Naive thymus-derived CD4-positive, alpha-beta T cell (primary cell): ENCODE measurements at regions not wholly inside any gene's neighbourhood (a gene's known extent, or its start where the extent isn't known, plus 50 kb on each side); places are given as distances from the start of the nearest gene placed in this dataset.

Source experiments
- ATAC-seq: fragments of 150-1000 bp; cut with Tn5 transposase; 2 replicates; pipeline ENCODE4 v1.10.0; 2021; ENCODE audit warnings: mild to moderate bottlenecking, moderate library complexity
- CTCF ChIA-PET: fragments of 350-600 bp; sonication (Branson Sonifier 250); formaldehyde crosslinking; loops from one replicate; lab custom pipeline; 2021; ENCODE audit warnings: antibody characterized with exemption; lab: Charles Lee
- POLR2A ChIA-PET: fragments of 350-600 bp; sonication (Branson Sonifier 250); formaldehyde crosslinking; loops from one replicate; lab custom pipeline; 2021; ENCODE audit warnings: antibody characterized with exemption, inconsistent platforms; lab: Charles Lee
- DNase-seq, 9 donors: peaks; one replicate each; pipeline versions ENCODE4 v3.0.0 to v3.0.0-alpha.2; 2020 to 2022; ENCODE audit warnings: mixed read lengths in 1 of 9
- H3K27ac ChIP-seq: one replicate; pipeline ENCODE4 v1.7.0; 2013; ENCODE audit warnings: mild to moderate bottlenecking, low read depth, low read length, moderate library complexity
- H3K27me3 ChIP-seq, 2 donors: one replicate each; pipeline ENCODE4 v1.7.0; 2013; ENCODE audit warnings: low read length in 2 of 2, mild to moderate bottlenecking in 2 of 2, moderate library complexity in 2 of 2; ENCODE audit not compliant: control insufficient read depth in 2 of 2, insufficient read depth in 2 of 2
- H3K36me3 ChIP-seq, 3 experiments: 1 replicate in 2 of 3; 2 replicates in 1 of 3; pipeline ENCODE4 v1.7.0; 2013; ENCODE audit warnings: low read length in 3 of 3, mild to moderate bottlenecking in 3 of 3, moderate library complexity in 1 of 3; ENCODE audit not compliant: insufficient read depth in 3 of 3, control insufficient read depth in 2 of 3
- H3K4me1 ChIP-seq, 2 donors: one replicate each; pipeline ENCODE4 v1.7.0; 2013; ENCODE audit warnings: low read length in 2 of 2, mild to moderate bottlenecking in 2 of 2, moderate library complexity in 1 of 2; ENCODE audit not compliant: control insufficient read depth in 2 of 2, insufficient read depth in 2 of 2
- H3K4me3 ChIP-seq: 2 replicates; pipeline ENCODE4 v1.7.0; 2013; ENCODE audit warnings: mild to moderate bottlenecking, low read length
- H3K9me3 ChIP-seq, 3 experiments: 1 replicate in 2 of 3; 2 replicates in 1 of 3; pipeline ENCODE4 v1.7.0; 2013; ENCODE audit warnings: low read length in 3 of 3; ENCODE audit not compliant: control insufficient read depth in 2 of 3
- H3K27ac Mint-ChIP-seq, 9 donors: one replicate each; pipeline ENCODE4 v1.8.0; 2020 to 2022; ENCODE audit warnings: mixed read lengths in 9 of 9, mild to moderate bottlenecking in 8 of 9, moderate library complexity in 5 of 9, inconsistent platforms in 2 of 9
- H3K27me3 Mint-ChIP-seq, 5 donors: one replicate each; pipeline ENCODE4 v1.8.0; 2021 to 2022; ENCODE audit warnings: mixed read lengths in 5 of 5, mild to moderate bottlenecking in 1 of 5
- H3K36me3 Mint-ChIP-seq, 5 donors: one replicate each; pipeline ENCODE4 v1.8.0; 2020 to 2022; ENCODE audit warnings: mixed read lengths in 5 of 5, mild to moderate bottlenecking in 3 of 5, inconsistent platforms in 1 of 5
- H3K4me1 Mint-ChIP-seq, 7 donors: one replicate each; pipeline ENCODE4 v1.8.0; 2020 to 2022; ENCODE audit warnings: mixed read lengths in 7 of 7, mild to moderate bottlenecking in 3 of 7, inconsistent platforms in 1 of 7
- H3K4me3 Mint-ChIP-seq, 10 donors: one replicate each; pipeline ENCODE4 v1.8.0; 2020 to 2022; ENCODE audit warnings: mild to moderate bottlenecking in 10 of 10, mixed read lengths in 10 of 10, moderate library complexity in 6 of 10, inconsistent platforms in 2 of 10
- H3K9me3 Mint-ChIP-seq, 11 donors: one replicate each; pipeline ENCODE4 v1.8.0; 2020 to 2022; ENCODE audit warnings: mixed read lengths in 11 of 11, mild to moderate bottlenecking in 4 of 11, inconsistent platforms in 1 of 11, moderate library complexity in 1 of 11
- intact Hi-C, 2 donors: fragments of 100-400 bp; cut with micrococcal nuclease; formaldehyde crosslinking; loops; one replicate each; pipeline ENCODE4 v1.15.1; 2023

DNA sequence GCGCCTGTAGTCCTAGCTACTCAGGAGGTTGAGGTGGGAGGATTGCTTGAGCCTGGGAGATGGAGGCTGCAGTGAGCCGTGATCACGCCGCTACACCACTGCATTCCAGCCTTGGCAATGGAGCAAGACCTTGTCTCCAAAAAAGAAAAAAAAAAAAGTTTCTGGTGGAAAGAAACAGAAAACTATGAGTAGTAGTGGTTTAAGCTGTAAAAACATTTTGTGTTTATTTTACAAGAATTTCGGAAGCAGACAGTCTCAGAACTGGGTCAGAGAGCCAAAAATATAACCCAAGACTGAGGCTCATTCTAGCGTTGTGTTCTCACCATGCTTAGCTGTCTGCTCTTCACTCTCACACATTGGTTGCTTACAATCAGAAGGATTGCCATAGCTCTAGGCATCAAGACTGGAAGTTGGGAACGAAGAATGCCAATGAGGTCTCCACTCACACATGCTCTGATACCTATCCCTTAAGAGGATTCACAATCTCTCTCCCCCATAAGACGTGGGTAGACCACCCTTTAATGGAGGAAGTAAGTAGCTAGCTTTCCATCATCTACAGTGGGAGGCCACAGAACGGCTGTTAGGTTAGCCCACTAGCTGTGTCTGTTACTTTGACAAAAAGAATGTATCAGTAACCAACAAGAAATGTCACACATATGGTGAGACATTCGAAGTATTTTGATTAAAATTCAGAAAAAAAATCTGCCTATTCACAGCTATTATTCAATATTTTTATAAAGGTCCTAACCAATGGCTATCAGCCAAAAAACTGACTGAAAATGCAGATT lies 117.6 kb upstream of the RASSF8 start:
- POLR2A ChIA-PET, result no interaction called here
- H3K4me3 Mint-ChIP-seq, result no peak overlapping the region

DNA sequence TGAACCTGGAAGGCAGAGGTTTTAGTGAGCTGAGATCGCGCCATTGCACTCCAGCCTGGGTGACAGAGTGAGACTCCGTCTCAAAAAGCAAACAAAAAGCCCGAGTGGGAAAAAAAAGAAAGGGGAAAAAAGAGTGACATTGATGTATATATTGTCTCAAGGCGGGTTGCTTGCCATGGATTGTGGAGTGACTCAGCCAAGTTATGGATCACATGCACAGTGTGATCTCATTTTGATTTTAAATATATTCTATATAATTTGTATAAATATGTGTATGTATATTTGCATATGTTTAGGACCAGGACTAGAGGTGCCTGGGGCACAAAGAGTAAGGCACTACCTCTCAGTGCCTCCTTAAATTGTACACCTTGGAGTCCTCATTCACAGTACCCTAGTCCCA lies 116.2 kb upstream of the RASSF8 start:
- Histone ChIP-seq H3K36me3 (no peaks in the 10 kb centered on the region), H3K9me3 (no peaks in the 10 kb centered on the region), H3K4me3 (no peak overlapping the region), H3K27me3 (no peaks in the 10 kb centered on the region), H3K4me1 (no peaks in the 10 kb centered on the region), H3K27ac (no peak overlapping the region)
- ChIA-PET CTCF (no interaction called here), POLR2A (no interaction called here)
- DNase-seq, result no peak
- Mint-ChIP-seq H3K4me1 (peaks cover 0 to 12% (median 6%) of the 10 kb centered on the region in 7 donors), H3K9me3 (peaks cover 0 to 4% (median 0%) of the 10 kb centered on the region in 11 donors), H3K27ac (no peak overlapping the region), H3K36me3 (no peaks in the 10 kb centered on the region), H3K4me3 (no peak overlapping the region), H3K27me3 (peaks cover 0 to 6% (median 0%) of the 10 kb centered on the region in 5 donors)
- ATAC-seq, result no peak
- intact Hi-C loops, result no loop called here

More for the DNA sequence above, 117.6 kb upstream of the RASSF8 start:
- no peak overlapping the region for H3K27ac ChIP-seq
- no peak overlapping the region for H3K4me3 ChIP-seq
- H3K27me3 Mint-ChIP-seq, result peaks cover 0 to 10% (median 0%) of the 10 kb centered on the region in 5 donors
- no peaks in the 10 kb centered on the region for H3K4me1 ChIP-seq
- H3K9me3 ChIP-seq, result no peaks in the 10 kb centered on the region
- H3K4me1 Mint-ChIP-seq, result peaks cover 0 to 12% (median 6%) of the 10 kb centered on the region in 7 donors
- H3K36me3 ChIP-seq, result no peaks in the 10 kb centered on the region
- CTCF ChIA-PET, result no interaction called here
- H3K27me3 ChIP-seq, result no peaks in the 10 kb centered on the region
- peaks cover 0 to 2% (median 0%) of the 10 kb centered on the region in 11 donors for H3K9me3 Mint-ChIP-seq
- no peak overlapping the region for H3K27ac Mint-ChIP-seq
- intact Hi-C loops, result no loop called here
- H3K36me3 Mint-ChIP-seq, result no peaks in the 10 kb centered on the region
- ATAC-seq, result no peak
- DNase-seq, result no peak

GRCh38 chr12:25843976-25844375 lies 114.5 kb upstream of the RASSF8 start:
- intact Hi-C loops, result no loop called here
- Histone ChIP-seq H3K4me1 (no peaks in the 10 kb centered on the region), H3K36me3 (no peaks in the 10 kb centered on the region), H3K9me3 (no peaks in the 10 kb centered on the region), H3K27ac (no peak overlapping the region), H3K4me3 (no peak overlapping the region), H3K27me3 (no peaks in the 10 kb centered on the region)
- no peak for DNase-seq
- peaks cover 0 to 6% (median 0%) of the 10 kb centered on the region in 5 donors for H3K27me3 Mint-ChIP-seq
- H3K36me3 Mint-ChIP-seq, result no peaks in the 10 kb centered on the region
- H3K4me1 Mint-ChIP-seq, result peaks cover 0 to 12% (median 6%) of the 10 kb centered on the region in 7 donors
- no peak overlapping the region for H3K4me3 Mint-ChIP-seq
- H3K9me3 Mint-ChIP-seq, result peaks cover 0 to 4% (median 0%) of the 10 kb centered on the region in 11 donors
- ChIA-PET CTCF (no interaction called here), POLR2A (no interaction called here)
- H3K27ac Mint-ChIP-seq, result no peak overlapping the region
- no peak for ATAC-seq

- Histone ChIP-seq H3K36me3 (no peaks in the 10 kb centered on the region), H3K27me3 (no peaks in the 10 kb centered on the region), H3K9me3 (no peaks in the 10 kb centered on the region), H3K4me1 (no peaks in the 10 kb centered on the region), H3K4me3 (no peak overlapping the region), H3K27ac (no peak overlapping the region)
- Mint-ChIP-seq H3K4me3 (no peak overlapping the region), H3K27me3 (peaks cover 0 to 7% (median 2%) of the 10 kb centered on the region in 5 donors), H3K9me3 (peaks cover 0 to 4% (median 0%) of the 10 kb centered on the region in 11 donors), H3K27ac (no peak overlapping the region), H3K4me1 (peaks cover 0 to 12% (median 6%) of the 10 kb centered on the region in 7 donors), H3K36me3 (no peaks in the 10 kb centered on the region)
- intact Hi-C loops, result no loop called here
- POLR2A ChIA-PET, result no interaction called here
- CTCF ChIA-PET, result no interaction called here
- no peak for ATAC-seq
- DNase-seq, result no peak
Measured at GRCh38 chr12:25845415-25845814, 113.1 kb upstream of the RASSF8 start.

- Histone ChIP-seq H3K27ac (no peak overlapping the region), H3K27me3 (no peaks in the 10 kb centered on the region), H3K9me3 (no peaks in the 10 kb centered on the region), H3K4me1 (no peaks in the 10 kb centered on the region), H3K36me3 (no peaks in the 10 kb centered on the region), H3K4me3 (no peak overlapping the region)
- Mint-ChIP-seq H3K9me3 (no peaks in the 10 kb centered on the region), H3K36me3 (no peaks in the 10 kb centered on the region), H3K4me3 (no peak overlapping the region), H3K27ac (no peak overlapping the region), H3K4me1 (peaks cover 0 to 1% (median 0%) of the 10 kb centered on the region in 7 donors), H3K27me3 (peaks cover 0 to 20% (median 6%) of the 10 kb centered on the region in 5 donors)
- ChIA-PET POLR2A (interaction anchor here (0.6 kb wide), 1 partner anchor 1294 kb away, joined by 4 read pairs; no protein-coding TSS in a partner anchor), CTCF (no interaction called here)
- no peak for ATAC-seq
- no peak for DNase-seq
- intact Hi-C loops, result no loop called here
Measured at GRCh38 chr12:25852792-25853191, 105.7 kb upstream of the RASSF8 start.

DNA sequence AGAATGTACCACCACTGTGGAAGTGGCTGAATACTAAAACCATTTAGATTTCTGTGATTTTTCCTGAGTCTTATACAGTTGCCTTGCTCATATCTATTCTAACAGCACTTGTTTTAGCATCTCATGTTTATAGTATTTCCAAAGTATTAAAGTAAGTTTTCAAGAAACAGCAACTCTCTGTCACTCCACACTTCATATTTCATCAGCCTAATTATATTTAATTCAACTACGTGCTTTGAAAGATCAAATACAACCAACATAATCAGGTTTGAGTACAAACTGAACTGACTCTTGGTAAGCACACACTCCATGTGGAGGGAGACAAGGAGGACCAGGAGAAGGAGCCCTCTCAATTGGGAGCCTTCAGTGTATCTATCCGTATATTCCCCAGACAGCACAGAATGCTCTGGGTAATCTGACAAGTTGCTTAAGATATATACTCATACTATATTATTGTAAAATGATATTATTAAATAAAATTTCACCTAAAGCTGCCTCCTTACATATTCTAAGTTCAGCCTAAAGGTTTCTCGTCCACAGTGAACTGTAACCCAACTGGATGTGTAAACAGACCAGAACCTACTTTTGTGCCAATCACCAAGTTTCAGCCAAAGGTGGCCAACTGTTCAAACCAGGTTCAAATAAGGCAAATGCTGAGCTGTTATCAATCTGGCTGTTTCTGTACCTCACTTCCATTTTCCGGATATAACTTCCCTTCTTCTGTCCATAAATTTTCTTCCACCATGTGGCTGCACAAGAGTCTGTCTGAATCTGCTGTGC lies 105.0 kb upstream of the RASSF8 start:
- H3K4me1 ChIP-seq, result no peaks in the 10 kb centered on the region
- no peak for DNase-seq
- ChIA-PET POLR2A (no interaction called here), CTCF (no interaction called here)
- H3K4me1 Mint-ChIP-seq, result peaks cover 0 to 4% (median 0%) of the 10 kb centered on the region in 7 donors
- H3K9me3 Mint-ChIP-seq, result no peaks in the 10 kb centered on the region
- H3K9me3 ChIP-seq, result no peaks in the 10 kb centered on the region
- ATAC-seq, result no peak
- no peaks in the 10 kb centered on the region for H3K36me3 Mint-ChIP-seq
- H3K27me3 ChIP-seq, result no peaks in the 10 kb centered on the region
- H3K27ac ChIP-seq, result no peak overlapping the region
- no peaks in the 10 kb centered on the region for H3K36me3 ChIP-seq
- H3K4me3 ChIP-seq, result no peak overlapping the region
- H3K27ac Mint-ChIP-seq, result no peak overlapping the region
- no peak overlapping the region for H3K4me3 Mint-ChIP-seq
- intact Hi-C loops, result no loop called here
- H3K27me3 Mint-ChIP-seq, result peaks cover 0 to 20% (median 7%) of the 10 kb centered on the region in 5 donors
